Adrenal gland (tissue), 9 donors: ENCODE measurements at regions not wholly inside any gene's neighbourhood (a gene's known extent, or its start where the extent isn't known, plus 50 kb on each side); places are given as distances from the start of the nearest gene placed in this dataset.

Experiments used
- DNase-seq, 7 donors: peaks; one replicate each; pipeline ENCODE4 v3.0.0-alpha.2; 2019 to 2020
- H3K27ac ChIP-seq, 5 donors: fragments of 200-600 bp; sonication (generic) in 4 of 5; 1 replicate in 3 of 5; 2 replicates in 2 of 5; pipeline versions ENCODE4 v1.5.1 to v1.8.0; 2016 to 2020; ENCODE audit warnings: mild to moderate bottlenecking in 1 of 5
- H3K27me3 ChIP-seq: fragments of 200-600 bp; 2 replicates; pipeline ENCODE4 v1.8.0; 2021
- H3K36me3 ChIP-seq, 2 donors: fragments of 200-600 bp; replicated peaks in 1 of 2; 1 replicate in 1 of 2; 2 replicates in 1 of 2; pipeline versions ENCODE4 v1.5.1 to v1.8.0; 2018 to 2022
- H3K4me1 ChIP-seq, 2 donors: fragments of 200-600 bp; replicated peaks in 1 of 2; 1 replicate in 1 of 2; 2 replicates in 1 of 2; pipeline versions ENCODE4 v1.5.1 to v1.8.0; 2018 to 2021
- H3K4me3 ChIP-seq, 4 donors: fragments of 200-600 bp; sonication (generic) in 3 of 4; one replicate each; pipeline ENCODE4 v1.5.1; 2016 to 2018
- H3K9me3 ChIP-seq, 3 donors: fragments of 200-600 bp; sonication (generic) in 1 of 3; replicated peaks in 1 of 3; 1 replicate in 2 of 3; 2 replicates in 1 of 3; pipeline versions ENCODE4 v1.5.1 to v1.8.0; 2016 to 2021
- POLR2A ChIP-seq, 2 donors: fragments of 450-650 bp; IDR thresholded peaks; one replicate each; pipeline ENCODE4 v1.6.1; 2017; ENCODE audit warnings: antibody characterized with exemption in 2 of 2, mild to moderate bottlenecking in 2 of 2, moderate library complexity in 1 of 2
- WGBS, 4 donors: extraction: QIAGEN DNeasy Blood & Tissue Kit in 2 of 4; methylation state at CpG; one replicate each; pipeline versions ENCODE4 v1.1.5 to v1.1.7; 2013 to 2017; 5-methylcytosine and 5-hydroxymethylcytosine counted together
- intact Hi-C, 2 donors: fragments of 100-400 bp; cut with DNase I; formaldehyde crosslinking; loops; one replicate each; pipeline versions ENCODE4 v1.14.1 to v1.15.0; 2022 to 2023
- TF ChIP-seq, protein P1 (sequence below), 6 experiments: fragments of 450-650 bp in 4 of 6; fragments of 200-600 bp in 2 of 6; sonication (generic) in 1 of 6; IDR thresholded peaks; 1 replicate in 5 of 6; 2 replicates in 1 of 6; pipeline versions ENCODE4 v1.5.1 to v1.8.0; 2016 to 2021; ENCODE audit warnings: antibody characterized with exemption in 6 of 6, mild to moderate bottlenecking in 2 of 6, moderate library complexity in 1 of 6
- donor health status: healthy with polysubstance abuse.
- donor health status: Bipolar disorder and iron deficiency.
- donor health status: DM: yes; HTN: yes; CAD: no.
- donor health status: DM: no; HTN: no; CAD: no.
- donor health status: DM: no; HTN: no; CAD: no.

- Histone ChIP-seq H3K4me3 (no peak overlapping the region), H3K9me3 (no peaks in the 10 kb centered on the region), H3K27ac (no peak overlapping the region), H3K36me3 (no peaks in the 10 kb centered on the region), H3K27me3 (no peaks in the 10 kb centered on the region), H3K4me1 (no peaks in the 10 kb centered on the region)
- WGBS, 4 donors = 91 to 98% (median 97%) methylated on average over 3 of the region's 3 CpGs
- TF ChIP-seq, protein P1, sequence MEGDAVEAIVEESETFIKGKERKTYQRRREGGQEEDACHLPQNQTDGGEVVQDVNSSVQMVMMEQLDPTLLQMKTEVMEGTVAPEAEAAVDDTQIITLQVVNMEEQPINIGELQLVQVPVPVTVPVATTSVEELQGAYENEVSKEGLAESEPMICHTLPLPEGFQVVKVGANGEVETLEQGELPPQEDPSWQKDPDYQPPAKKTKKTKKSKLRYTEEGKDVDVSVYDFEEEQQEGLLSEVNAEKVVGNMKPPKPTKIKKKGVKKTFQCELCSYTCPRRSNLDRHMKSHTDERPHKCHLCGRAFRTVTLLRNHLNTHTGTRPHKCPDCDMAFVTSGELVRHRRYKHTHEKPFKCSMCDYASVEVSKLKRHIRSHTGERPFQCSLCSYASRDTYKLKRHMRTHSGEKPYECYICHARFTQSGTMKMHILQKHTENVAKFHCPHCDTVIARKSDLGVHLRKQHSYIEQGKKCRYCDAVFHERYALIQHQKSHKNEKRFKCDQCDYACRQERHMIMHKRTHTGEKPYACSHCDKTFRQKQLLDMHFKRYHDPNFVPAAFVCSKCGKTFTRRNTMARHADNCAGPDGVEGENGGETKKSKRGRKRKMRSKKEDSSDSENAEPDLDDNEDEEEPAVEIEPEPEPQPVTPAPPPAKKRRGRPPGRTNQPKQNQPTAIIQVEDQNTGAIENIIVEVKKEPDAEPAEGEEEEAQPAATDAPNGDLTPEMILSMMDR (IDR thresholded peaks at IDR 0.05) = no peak
- no peak for TF ChIP-seq POLR2A (IDR thresholded peaks at IDR 0.05)
- no peak for DNase-seq
- intact Hi-C loops = no loop called here
Measured at GRCh38 chr2:53227535-53227934, 540.1 kb upstream of the CHAC2 start.

GRCh38 chr2:53220969-53221368 lies 546.6 kb upstream of the CHAC2 start:
- intact Hi-C loops = no loop called here
- TF ChIP-seq, protein P1 (IDR thresholded peaks at IDR 0.05) = no peak
- TF ChIP-seq POLR2A (IDR thresholded peaks at IDR 0.05) = no peak
- no peaks in the 10 kb centered on the region for H3K36me3 ChIP-seq

GRCh38 chr2:53217250-53217649 lies 550.4 kb upstream of the CHAC2 start:
- DNase-seq = no peak
- H3K9me3 ChIP-seq = no peaks in the 10 kb centered on the region
- no peak overlapping the region for H3K4me3 ChIP-seq
- 67 to 86% (median 78%) methylated on average over 1 to 2 of the region's 2 CpGs for WGBS, 4 donors
- no peaks in the 10 kb centered on the region for H3K36me3 ChIP-seq
- intact Hi-C loops = no loop called here
- no peaks in the 10 kb centered on the region for H3K27me3 ChIP-seq
- no peak overlapping the region for H3K27ac ChIP-seq
- H3K4me1 ChIP-seq = no peaks in the 10 kb centered on the region
- TF ChIP-seq, protein P1 (IDR thresholded peaks at IDR 0.05) = no peak
- TF ChIP-seq POLR2A (IDR thresholded peaks at IDR 0.05) = no peak

More at GRCh38 chr2:53220969-53221368, 546.6 kb upstream of the CHAC2 start:
- Histone ChIP-seq H3K4me1 (no peaks in the 10 kb centered on the region), H3K27ac (no peak overlapping the region), H3K9me3 (no peaks in the 10 kb centered on the region), H3K4me3 (no peak overlapping the region), H3K27me3 (no peaks in the 10 kb centered on the region)
- DNase-seq = no peak
- WGBS, 4 donors = 80 to 82% (median 80%) methylated on average over 3 of the region's 3 CpGs

GRCh38 chr2:53216805-53217204 lies 550.8 kb upstream of the CHAC2 start:
- TF ChIP-seq, protein P1 (IDR thresholded peaks at IDR 0.05) = no peak
- TF ChIP-seq POLR2A (IDR thresholded peaks at IDR 0.05) = no peak
- no peak for DNase-seq

More at GRCh38 chr2:53216805-53217204, 550.8 kb upstream of the CHAC2 start:
- H3K4me1 ChIP-seq = no peaks in the 10 kb centered on the region
- no peak overlapping the region for H3K27ac ChIP-seq
- no peaks in the 10 kb centered on the region for H3K27me3 ChIP-seq
- no peaks in the 10 kb centered on the region for H3K36me3 ChIP-seq
- intact Hi-C loops = no loop called here
- H3K9me3 ChIP-seq = no peaks in the 10 kb centered on the region
- no peak overlapping the region for H3K4me3 ChIP-seq
